Mesodermal cell (in vitro differentiated cells): ENCODE measurements at regions not wholly inside any gene's neighbourhood (a gene's known extent, or its start where the extent isn't known, plus 50 kb on each side); places are given as distances from the start of the nearest gene placed in this dataset.

Experiments used
- H3K27ac ChIP-seq: 2 replicates; pipeline ENCODE4 v1.7.0; 2013; ENCODE audit warnings: mild to moderate bottlenecking, low read depth, low read length, moderate library complexity; ENCODE audit not compliant: severe bottlenecking
- H3K36me3 ChIP-seq: 2 replicates; pipeline ENCODE4 v1.7.1; 2013; ENCODE audit warnings: mild to moderate bottlenecking, low read length, moderate library complexity; ENCODE audit not compliant: control insufficient read depth, insufficient read depth
- H3K4me1 ChIP-seq: one replicate; pipeline ENCODE4 v1.7.1; 2013; ENCODE audit warnings: mild to moderate bottlenecking, low read length; ENCODE audit not compliant: insufficient read depth, control insufficient read depth, poor library complexity, severe bottlenecking
- H3K4me3 ChIP-seq: 2 replicates; pipeline ENCODE4 v1.7.0; 2013; ENCODE audit warnings: low read length, control low read depth, mild to moderate bottlenecking; ENCODE audit not compliant: insufficient read depth, poor library complexity, severe bottlenecking; ENCODE audit errors: extremely low read depth
- H3K9me3 ChIP-seq: 2 replicates; pipeline ENCODE4 v1.7.1; 2013; ENCODE audit warnings: mild to moderate bottlenecking, low read length, moderate library complexity; ENCODE audit not compliant: control insufficient read depth
- WGBS, 2 experiments: methylation state at CpG; one replicate each; pipeline ENCODE4 v1.1.5; 2013; ENCODE audit warnings: missing lambda C conversion rate in 2 of 2; ENCODE audit not compliant: insufficient coverage in 2 of 2; 5-methylcytosine and 5-hydroxymethylcytosine counted together

- H3K4me3 ChIP-seq, result no peak overlapping the region
- no peak overlapping the region for H3K27ac ChIP-seq
- WGBS, 2 experiments, result no CpG with 5 or more reads among the region's 2 CpGs
Measured at GRCh38 chr5:87877495-87877894, 391.1 kb downstream of the TMEM161B start.

GRCh38 chr5:87877023-87877422, 391.6 kb downstream of the TMEM161B start:
- Histone ChIP-seq H3K9me3 (no peaks in the 10 kb centered on the region), H3K36me3 (no peaks in the 10 kb centered on the region), H3K27ac (no peak overlapping the region), H3K4me3 (no peak overlapping the region), H3K4me1 (no peaks in the 10 kb centered on the region)
- 100% methylated on average over 1 of the region's 1 CpG for WGBS, 2 experiments

More at GRCh38 chr5:87877495-87877894, 391.1 kb downstream of the TMEM161B start:
- no peaks in the 10 kb centered on the region for H3K4me1 ChIP-seq
- H3K9me3 ChIP-seq, result no peaks in the 10 kb centered on the region
- no peaks in the 10 kb centered on the region for H3K36me3 ChIP-seq

DNA sequence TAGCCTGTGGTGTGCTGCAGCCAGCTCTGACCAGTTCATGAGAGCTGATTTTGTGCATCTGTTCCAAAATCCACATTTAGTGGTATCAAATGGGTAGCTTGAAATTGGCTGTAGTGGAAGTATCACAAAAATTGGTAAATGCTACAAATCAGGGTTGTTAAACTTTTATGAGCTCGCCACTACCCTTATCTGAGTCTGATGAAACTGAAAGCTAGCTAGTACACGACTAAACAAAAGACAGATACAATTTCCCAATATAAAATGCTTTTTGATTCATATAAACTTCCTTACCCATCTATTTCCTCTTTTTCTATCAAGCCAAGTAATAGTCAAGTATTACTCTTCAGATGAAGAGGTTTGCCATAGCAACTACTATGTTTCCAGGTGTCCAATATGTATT, 392.0 kb downstream of the TMEM161B start:
- 100% methylated on average over 2 of the region's 2 CpGs; no CpG with 5 or more reads in 1 of the 2 experiments for WGBS, 2 experiments
- Histone ChIP-seq H3K4me1 (no peaks in the 10 kb centered on the region), H3K27ac (no peak overlapping the region), H3K4me3 (no peak overlapping the region), H3K36me3 (no peaks in the 10 kb centered on the region), H3K9me3 (no peaks in the 10 kb centered on the region)

GRCh38 chr5:87872986-87873385, 395.7 kb downstream of the TMEM161B start:
- H3K36me3 ChIP-seq, result no peaks in the 10 kb centered on the region
- no peak overlapping the region for H3K27ac ChIP-seq
- H3K4me3 ChIP-seq, result no peak overlapping the region
- H3K9me3 ChIP-seq, result no peaks in the 10 kb centered on the region
- no peaks in the 10 kb centered on the region for H3K4me1 ChIP-seq
- WGBS, 2 experiments, result 78 to 80% methylated on average over 2 to 3 of the region's 3 CpGs

GRCh38 chr5:87868792-87869191, 399.9 kb downstream of the TMEM161B start:
- Histone ChIP-seq H3K4me1 (no peaks in the 10 kb centered on the region), H3K4me3 (no peak overlapping the region), H3K36me3 (no peaks in the 10 kb centered on the region), H3K9me3 (no peaks in the 10 kb centered on the region), H3K27ac (no peak overlapping the region)
- no CpG with 5 or more reads among the region's 1 CpG for WGBS, 2 experiments

- WGBS, 2 experiments, result 33 to 82% methylated on average over 2 to 4 of the region's 4 CpGs
- H3K36me3 ChIP-seq, result no peaks in the 10 kb centered on the region
- H3K9me3 ChIP-seq, result no peaks in the 10 kb centered on the region
- no peak overlapping the region for H3K27ac ChIP-seq
- H3K4me1 ChIP-seq, result no peaks in the 10 kb centered on the region
- H3K4me3 ChIP-seq, result no peak overlapping the region
Measured at GRCh38 chr5:87867281-87867680, 401.4 kb downstream of the TMEM161B start.

GRCh38 chr5:87853541-87853940, 415.1 kb downstream of the TMEM161B start:
- no peak overlapping the region for H3K27ac ChIP-seq
- H3K9me3 ChIP-seq, result no peaks in the 10 kb centered on the region
- H3K4me1 ChIP-seq, result no peaks in the 10 kb centered on the region
- H3K36me3 ChIP-seq, result no peaks in the 10 kb centered on the region
- WGBS, 2 experiments, result 90 to 100% methylated on average over 2 of the region's 2 CpGs
- no peak overlapping the region for H3K4me3 ChIP-seq

- Histone ChIP-seq H3K36me3 (no peaks in the 10 kb centered on the region), H3K4me3 (no peak overlapping the region), H3K9me3 (no peaks in the 10 kb centered on the region), H3K27ac (no peak overlapping the region), H3K4me1 (no peaks in the 10 kb centered on the region)
Measured at GRCh38 chr5:87851603-87852002, 417.0 kb downstream of the TMEM161B start.

GRCh38 chr5:87850843-87851242, 417.8 kb downstream of the TMEM161B start:
- Histone ChIP-seq H3K4me1 (no peaks in the 10 kb centered on the region), H3K9me3 (no peaks in the 10 kb centered on the region)
- 100% methylated on average over 3 of the region's 3 CpGs; no CpG with 5 or more reads in 1 of the 2 experiments for WGBS, 2 experiments

DNA sequence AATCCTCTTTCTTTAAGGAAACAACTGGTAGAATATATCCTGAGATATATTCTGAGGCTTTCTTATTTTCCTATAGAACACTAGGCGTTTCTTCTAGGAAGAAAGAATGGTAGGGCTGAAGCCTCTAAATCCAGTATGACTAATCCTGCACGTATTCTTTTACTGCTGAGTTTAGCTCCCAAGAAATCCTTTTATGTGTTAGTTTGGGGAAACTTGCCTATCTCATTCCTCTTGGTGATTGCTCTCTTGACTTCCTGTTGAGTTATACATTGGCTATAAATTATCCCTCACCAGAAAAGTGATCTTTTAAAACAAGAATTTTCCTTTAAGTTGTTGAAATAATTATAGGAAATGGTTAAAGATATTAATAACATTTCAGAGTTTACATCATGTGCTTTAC, 422.9 kb downstream of the TMEM161B start:
- Histone ChIP-seq H3K9me3 (no peaks in the 10 kb centered on the region), H3K36me3 (no peaks in the 10 kb centered on the region), H3K4me3 (no peak overlapping the region), H3K27ac (peak overlapping the region; percentile 47), H3K4me1 (peaks cover 9% of the 10 kb centered on the region)
- WGBS, 2 experiments, result no CpG with 5 or more reads among the region's 2 CpGs

More at GRCh38 chr5:87850843-87851242, 417.8 kb downstream of the TMEM161B start:
- Histone ChIP-seq H3K36me3 (no peaks in the 10 kb centered on the region), H3K27ac (no peak overlapping the region), H3K4me3 (no peak overlapping the region)

DNA sequence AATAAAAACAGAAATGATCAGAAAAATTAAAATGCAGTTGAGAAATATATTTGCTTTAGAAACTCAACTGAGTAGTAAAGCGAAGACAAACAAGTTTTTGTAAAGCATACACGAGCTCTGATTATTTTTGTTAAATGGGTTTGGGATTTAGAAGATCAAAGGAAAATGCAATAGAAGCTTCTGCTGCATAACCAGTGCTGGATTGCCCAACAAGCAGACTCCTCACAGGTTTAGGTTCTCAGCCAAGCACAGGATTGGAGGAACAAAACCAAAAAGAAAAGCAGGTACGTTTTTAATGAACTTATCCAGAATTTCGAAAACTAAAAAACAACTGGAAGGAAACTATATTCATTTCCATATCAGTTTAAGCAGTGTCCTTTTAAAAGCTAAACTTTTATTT, 423.8 kb downstream of the TMEM161B start:
- Histone ChIP-seq H3K4me1 (peaks cover 9% of the 10 kb centered on the region), H3K9me3 (no peaks in the 10 kb centered on the region), H3K27ac (no peak overlapping the region), H3K4me3 (no peak overlapping the region), H3K36me3 (no peaks in the 10 kb centered on the region)
- WGBS, 2 experiments, result 93 to 100% methylated on average over 2 to 3 of the region's 4 CpGs
